Ishikawa (cell line): ENCODE measurements at regions not wholly inside any gene's neighbourhood (a gene's known extent, or its start where the extent isn't known, plus 50 kb on each side); places are given as distances from the start of the nearest gene placed in this dataset.

Experiments used
- CEBPB ChIP-seq: IDR thresholded peaks from 2 replicates; pipeline ENCODE4 v1.6.1; 2012
- CREB1 ChIP-seq: IDR thresholded peaks from 2 replicates; pipeline ENCODE4 v1.6.1; 2012; ENCODE audit warnings: low read depth
- EGR1 ChIP-seq: IDR thresholded peaks from 2 replicates; pipeline ENCODE4 v1.6.1; 2012
- EP300 ChIP-seq: IDR thresholded peaks from 2 replicates; pipeline ENCODE4 v1.6.1; 2012; ENCODE audit warnings: borderline replicate concordance
- NFIC ChIP-seq: IDR thresholded peaks from 2 replicates; pipeline ENCODE4 v1.6.1; 2012
- RAD21 ChIP-seq: IDR thresholded peaks from 2 replicates; pipeline ENCODE4 v1.6.1; 2012; ENCODE audit warnings: low read depth
- TAF1 ChIP-seq: IDR thresholded peaks from 2 replicates; pipeline ENCODE4 v1.6.1; 2012; ENCODE audit warnings: low read depth, mild to moderate bottlenecking
- YY1 ChIP-seq: IDR thresholded peaks from 2 replicates; pipeline ENCODE4 v1.6.1; 2012; ENCODE audit warnings: low read depth
- ZBTB7A ChIP-seq: IDR thresholded peaks from 2 replicates; pipeline ENCODE4 v1.6.1; 2012; ENCODE audit warnings: low read depth
- TF ChIP-seq, protein P1 (sequence below): IDR thresholded peaks from 2 replicates; pipeline ENCODE4 v1.6.1; 2012
- TF ChIP-seq, protein P2 (sequence below): IDR thresholded peaks from 2 replicates; pipeline ENCODE4 v1.6.1; 2012
- TF ChIP-seq, protein P3 (sequence below): IDR thresholded peaks from 2 replicates; pipeline ENCODE4 v1.6.1; 2012; ENCODE audit warnings: low read depth, mild to moderate bottlenecking

- TF ChIP-seq EP300 (no peak), CEBPB (no peak), YY1 (no peak), CREB1 (no peak), TAF1 (no peak), ZBTB7A (no peak), EGR1 (no peak), RAD21 (peak; percentile 56), NFIC (no peak)
- TF ChIP-seq, protein P1, sequence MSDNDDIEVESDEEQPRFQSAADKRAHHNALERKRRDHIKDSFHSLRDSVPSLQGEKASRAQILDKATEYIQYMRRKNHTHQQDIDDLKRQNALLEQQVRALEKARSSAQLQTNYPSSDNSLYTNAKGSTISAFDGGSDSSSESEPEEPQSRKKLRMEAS, result no peak
- TF ChIP-seq, protein P2, sequence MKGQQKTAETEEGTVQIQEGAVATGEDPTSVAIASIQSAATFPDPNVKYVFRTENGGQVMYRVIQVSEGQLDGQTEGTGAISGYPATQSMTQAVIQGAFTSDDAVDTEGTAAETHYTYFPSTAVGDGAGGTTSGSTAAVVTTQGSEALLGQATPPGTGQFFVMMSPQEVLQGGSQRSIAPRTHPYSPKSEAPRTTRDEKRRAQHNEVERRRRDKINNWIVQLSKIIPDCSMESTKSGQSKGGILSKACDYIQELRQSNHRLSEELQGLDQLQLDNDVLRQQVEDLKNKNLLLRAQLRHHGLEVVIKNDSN, result no peak
- TF ChIP-seq, protein P3, sequence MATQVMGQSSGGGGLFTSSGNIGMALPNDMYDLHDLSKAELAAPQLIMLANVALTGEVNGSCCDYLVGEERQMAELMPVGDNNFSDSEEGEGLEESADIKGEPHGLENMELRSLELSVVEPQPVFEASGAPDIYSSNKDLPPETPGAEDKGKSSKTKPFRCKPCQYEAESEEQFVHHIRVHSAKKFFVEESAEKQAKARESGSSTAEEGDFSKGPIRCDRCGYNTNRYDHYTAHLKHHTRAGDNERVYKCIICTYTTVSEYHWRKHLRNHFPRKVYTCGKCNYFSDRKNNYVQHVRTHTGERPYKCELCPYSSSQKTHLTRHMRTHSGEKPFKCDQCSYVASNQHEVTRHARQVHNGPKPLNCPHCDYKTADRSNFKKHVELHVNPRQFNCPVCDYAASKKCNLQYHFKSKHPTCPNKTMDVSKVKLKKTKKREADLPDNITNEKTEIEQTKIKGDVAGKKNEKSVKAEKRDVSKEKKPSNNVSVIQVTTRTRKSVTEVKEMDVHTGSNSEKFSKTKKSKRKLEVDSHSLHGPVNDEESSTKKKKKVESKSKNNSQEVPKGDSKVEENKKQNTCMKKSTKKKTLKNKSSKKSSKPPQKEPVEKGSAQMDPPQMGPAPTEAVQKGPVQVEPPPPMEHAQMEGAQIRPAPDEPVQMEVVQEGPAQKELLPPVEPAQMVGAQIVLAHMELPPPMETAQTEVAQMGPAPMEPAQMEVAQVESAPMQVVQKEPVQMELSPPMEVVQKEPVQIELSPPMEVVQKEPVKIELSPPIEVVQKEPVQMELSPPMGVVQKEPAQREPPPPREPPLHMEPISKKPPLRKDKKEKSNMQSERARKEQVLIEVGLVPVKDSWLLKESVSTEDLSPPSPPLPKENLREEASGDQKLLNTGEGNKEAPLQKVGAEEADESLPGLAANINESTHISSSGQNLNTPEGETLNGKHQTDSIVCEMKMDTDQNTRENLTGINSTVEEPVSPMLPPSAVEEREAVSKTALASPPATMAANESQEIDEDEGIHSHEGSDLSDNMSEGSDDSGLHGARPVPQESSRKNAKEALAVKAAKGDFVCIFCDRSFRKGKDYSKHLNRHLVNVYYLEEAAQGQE, result peak; percentile 67
These were observed 241.5 kb downstream of the ICOS start for GRCh38 chr2:204177977-204178522.
